ENCODE measurements at regions not wholly inside any gene's neighbourhood (a gene's known extent, or its start where the extent isn't known, plus 50 kb on each side); places are given as distances from the start of the nearest gene placed in this dataset.

DNA sequence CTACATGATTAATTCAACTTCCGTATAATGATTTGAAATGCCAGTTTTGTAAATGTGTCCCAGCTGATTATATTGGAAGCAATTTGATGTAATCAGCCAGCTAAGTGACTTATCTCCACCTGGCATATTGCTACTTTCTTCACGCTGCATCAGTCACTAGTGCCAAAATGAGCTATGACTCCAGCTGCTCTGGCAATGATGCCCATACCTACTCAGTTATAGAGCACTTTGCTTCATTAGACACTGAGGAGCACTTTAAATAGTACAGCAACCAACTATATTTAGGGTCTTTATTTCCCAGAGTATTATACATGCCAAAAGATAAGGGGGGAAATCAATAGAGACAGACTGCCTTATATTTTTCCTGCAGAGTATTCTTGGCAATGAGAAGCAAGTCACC lies 67.9 kb upstream of the LIN7A start:
- H3K4me3 ChIP-seq (ENCODE audit: low read depth, low read length): no peak overlapping the region
- no peak for DNase-seq (ENCODE audit: low read depth)
- in situ Hi-C loops (cut with HindIII; ENCODE audit: low sequenced_read_pairs): no loop called here
- TF ChIP-seq, protein P1, sequence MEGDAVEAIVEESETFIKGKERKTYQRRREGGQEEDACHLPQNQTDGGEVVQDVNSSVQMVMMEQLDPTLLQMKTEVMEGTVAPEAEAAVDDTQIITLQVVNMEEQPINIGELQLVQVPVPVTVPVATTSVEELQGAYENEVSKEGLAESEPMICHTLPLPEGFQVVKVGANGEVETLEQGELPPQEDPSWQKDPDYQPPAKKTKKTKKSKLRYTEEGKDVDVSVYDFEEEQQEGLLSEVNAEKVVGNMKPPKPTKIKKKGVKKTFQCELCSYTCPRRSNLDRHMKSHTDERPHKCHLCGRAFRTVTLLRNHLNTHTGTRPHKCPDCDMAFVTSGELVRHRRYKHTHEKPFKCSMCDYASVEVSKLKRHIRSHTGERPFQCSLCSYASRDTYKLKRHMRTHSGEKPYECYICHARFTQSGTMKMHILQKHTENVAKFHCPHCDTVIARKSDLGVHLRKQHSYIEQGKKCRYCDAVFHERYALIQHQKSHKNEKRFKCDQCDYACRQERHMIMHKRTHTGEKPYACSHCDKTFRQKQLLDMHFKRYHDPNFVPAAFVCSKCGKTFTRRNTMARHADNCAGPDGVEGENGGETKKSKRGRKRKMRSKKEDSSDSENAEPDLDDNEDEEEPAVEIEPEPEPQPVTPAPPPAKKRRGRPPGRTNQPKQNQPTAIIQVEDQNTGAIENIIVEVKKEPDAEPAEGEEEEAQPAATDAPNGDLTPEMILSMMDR (IDR thresholded peaks at IDR 0.05; ENCODE audit: low read depth, low read length, missing control alignments): no peak

DNA sequence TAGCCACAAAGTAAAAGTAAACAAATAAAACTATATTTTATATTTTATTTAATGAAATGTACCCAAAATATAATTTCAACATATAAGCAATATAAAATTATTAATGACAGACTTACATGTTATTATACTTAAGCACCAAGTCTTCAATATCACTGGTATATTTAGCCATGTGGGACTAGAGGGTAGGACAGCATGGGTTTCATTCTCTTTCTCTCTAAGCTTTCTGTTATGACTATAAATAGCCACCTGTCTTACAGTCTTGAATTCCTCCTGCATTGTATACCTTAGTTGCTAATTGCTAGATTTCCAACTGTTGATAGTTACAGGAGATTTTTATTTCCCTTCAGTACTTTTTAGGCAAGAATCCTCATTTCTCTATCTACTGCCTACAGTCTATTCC lies 63.1 kb upstream of the LIN7A start:
- DNase-seq (ENCODE audit: low read depth): no peak
- in situ Hi-C loops (cut with HindIII; ENCODE audit: low sequenced_read_pairs): no loop called here
- TF ChIP-seq, protein P1 (IDR thresholded peaks at IDR 0.05; ENCODE audit: low read depth, low read length, missing control alignments): no peak

GRCh38 chr12:80988986-80989385 lies 51.3 kb upstream of the LIN7A start:
- no peak for DNase-seq (ENCODE audit: low read depth)
- in situ Hi-C loops (cut with HindIII; ENCODE audit: low sequenced_read_pairs): no loop called here
- TF ChIP-seq, protein P1 (IDR thresholded peaks at IDR 0.05; ENCODE audit: low read depth, low read length, missing control alignments): no peak
- H3K4me3 ChIP-seq (ENCODE audit: low read depth, low read length): no peak overlapping the region

More for the DNA sequence above, 63.1 kb upstream of the LIN7A start:
- no peak overlapping the region for H3K4me3 ChIP-seq (ENCODE audit: low read depth, low read length)
